AG04450 (cell line): ENCODE measurements at regions not wholly inside any gene's neighbourhood (a gene's known extent, or its start where the extent isn't known, plus 50 kb on each side); places are given as distances from the start of the nearest gene placed in this dataset.
"Not testable (repeated sequence)": the region's sequence is repeated elsewhere in the genome, so short reads cannot be mapped to it uniquely, and the experiment has no call there.

ENCODE experiments used
- CTCF ChIA-PET: fragments of 300-600, 350-600 bp; formaldehyde crosslinking; extraction: SDS; loops from one replicate; lab custom pipeline; 2022; ENCODE audit warnings: antibody characterized with exemption, inconsistent platforms; lab: Charles Lee
- POLR2A ChIA-PET: fragments of 350-600 bp; formaldehyde crosslinking; extraction: SDS; loops from one replicate; lab custom pipeline; 2021; ENCODE audit warnings: antibody characterized with exemption, inconsistent platforms; lab: Yijun Ruan, JAX
- DNase-seq: peaks from one replicate; pipeline ENCODE4 v3.0.0-alpha.2; 2011; ENCODE audit warnings: low read depth, low spot score
- H3K27ac ChIP-seq: one replicate; pipeline ENCODE4 v1.5.1; 2012; ENCODE audit warnings: low read depth, low read length, control low read depth
- H3K27me3 ChIP-seq: one replicate; pipeline ENCODE4 v1.6.0; 2012; ENCODE audit warnings: low read length; ENCODE audit not compliant: control insufficient read depth, insufficient read depth
- H3K4me3 ChIP-seq: 2 replicates; pipeline ENCODE4 v1.5.1; 2011; ENCODE audit warnings: mild to moderate bottlenecking, low read depth, low read length, control low read depth
- H3K9me3 ChIP-seq: 2 replicates; pipeline ENCODE4 v1.5.1; 2012; ENCODE audit warnings: low read length; ENCODE audit not compliant: control insufficient read depth, insufficient read depth
- TF ChIP-seq, protein P1 (sequence below): IDR thresholded peaks from 2 replicates; pipeline ENCODE4 v1.5.1; 2011; ENCODE audit warnings: low read depth, low read length, control low read depth, inconsistent platforms

DNA sequence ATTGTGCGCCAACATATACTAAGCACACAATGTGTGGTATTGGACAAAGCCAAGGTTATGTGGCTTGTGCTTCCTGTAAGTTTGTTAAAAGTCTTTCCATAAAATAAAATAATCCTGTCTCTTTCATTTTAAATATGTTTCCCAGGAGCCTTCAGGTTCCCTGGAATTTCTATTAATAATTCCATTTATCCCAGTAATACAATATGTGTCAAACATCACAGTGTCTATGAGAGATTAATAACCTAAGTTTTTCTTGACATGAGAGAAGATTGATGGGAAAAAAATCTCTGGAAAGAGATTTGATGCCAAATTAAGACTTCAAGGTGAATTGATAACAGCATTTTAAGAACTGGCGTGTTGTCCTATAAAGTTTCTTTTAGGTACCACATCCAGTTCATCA lies 507.0 kb downstream of the TTLL7 start:
- H3K9me3 ChIP-seq = no peaks in the 10 kb centered on the region
- ChIA-PET CTCF (no interaction called here), POLR2A (no interaction called here)
- DNase-seq = no peak
- no peaks in the 10 kb centered on the region for H3K27me3 ChIP-seq
- TF ChIP-seq, protein P1, sequence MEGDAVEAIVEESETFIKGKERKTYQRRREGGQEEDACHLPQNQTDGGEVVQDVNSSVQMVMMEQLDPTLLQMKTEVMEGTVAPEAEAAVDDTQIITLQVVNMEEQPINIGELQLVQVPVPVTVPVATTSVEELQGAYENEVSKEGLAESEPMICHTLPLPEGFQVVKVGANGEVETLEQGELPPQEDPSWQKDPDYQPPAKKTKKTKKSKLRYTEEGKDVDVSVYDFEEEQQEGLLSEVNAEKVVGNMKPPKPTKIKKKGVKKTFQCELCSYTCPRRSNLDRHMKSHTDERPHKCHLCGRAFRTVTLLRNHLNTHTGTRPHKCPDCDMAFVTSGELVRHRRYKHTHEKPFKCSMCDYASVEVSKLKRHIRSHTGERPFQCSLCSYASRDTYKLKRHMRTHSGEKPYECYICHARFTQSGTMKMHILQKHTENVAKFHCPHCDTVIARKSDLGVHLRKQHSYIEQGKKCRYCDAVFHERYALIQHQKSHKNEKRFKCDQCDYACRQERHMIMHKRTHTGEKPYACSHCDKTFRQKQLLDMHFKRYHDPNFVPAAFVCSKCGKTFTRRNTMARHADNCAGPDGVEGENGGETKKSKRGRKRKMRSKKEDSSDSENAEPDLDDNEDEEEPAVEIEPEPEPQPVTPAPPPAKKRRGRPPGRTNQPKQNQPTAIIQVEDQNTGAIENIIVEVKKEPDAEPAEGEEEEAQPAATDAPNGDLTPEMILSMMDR = no peak
- no peak overlapping the region for H3K27ac ChIP-seq
- H3K4me3 ChIP-seq = no peak overlapping the region

DNA sequence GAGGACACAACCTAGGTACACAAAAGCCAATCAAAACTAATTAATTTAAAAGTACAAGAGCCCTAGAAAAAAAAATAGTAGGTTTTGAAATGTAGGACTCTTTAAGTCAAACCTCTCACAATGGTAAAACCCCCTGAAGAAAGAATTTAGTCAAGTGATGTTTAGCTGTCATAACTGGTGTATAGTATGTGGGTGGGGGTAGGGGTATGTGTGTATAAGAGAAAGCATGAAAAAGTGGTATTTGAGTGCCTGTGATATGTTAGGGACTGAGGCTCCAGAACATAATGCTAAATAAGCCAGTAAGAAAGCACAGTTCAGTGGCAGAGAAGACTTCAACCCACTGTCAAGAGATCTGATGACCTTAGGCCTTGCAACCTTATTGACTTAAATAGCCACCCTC lies 507.9 kb downstream of the TTLL7 start:
- H3K4me3 ChIP-seq = no peak overlapping the region
- H3K27ac ChIP-seq = no peak overlapping the region
- no peak for DNase-seq
- H3K27me3 ChIP-seq = no peaks in the 10 kb centered on the region
- TF ChIP-seq, protein P1 = no peak
- CTCF ChIA-PET = no interaction called here
- no peaks in the 10 kb centered on the region for H3K9me3 ChIP-seq
- POLR2A ChIA-PET = no interaction called here

DNA sequence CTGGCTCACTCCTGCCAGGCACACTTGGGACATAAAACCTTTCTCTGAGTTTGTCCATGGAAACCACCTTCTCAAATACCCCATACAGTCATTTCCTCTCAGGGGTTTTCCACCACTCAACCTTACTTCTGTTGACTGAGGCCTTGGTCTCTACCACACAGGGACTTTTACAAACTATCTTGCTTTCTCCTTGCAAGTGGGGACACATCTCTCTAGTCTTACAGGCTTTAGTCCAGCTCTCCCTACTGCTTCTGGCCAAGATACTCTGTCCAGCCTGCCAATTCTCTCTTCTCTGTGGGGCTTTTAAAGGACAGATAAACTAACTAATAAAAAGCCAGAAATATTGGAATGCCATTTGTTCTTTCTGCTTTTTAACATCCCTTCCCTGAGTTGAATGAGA lies 510.8 kb downstream of the TTLL7 start:
- CTCF ChIA-PET, POLR2A ChIA-PET, DNase-seq: not testable (repeated sequence)

DNA sequence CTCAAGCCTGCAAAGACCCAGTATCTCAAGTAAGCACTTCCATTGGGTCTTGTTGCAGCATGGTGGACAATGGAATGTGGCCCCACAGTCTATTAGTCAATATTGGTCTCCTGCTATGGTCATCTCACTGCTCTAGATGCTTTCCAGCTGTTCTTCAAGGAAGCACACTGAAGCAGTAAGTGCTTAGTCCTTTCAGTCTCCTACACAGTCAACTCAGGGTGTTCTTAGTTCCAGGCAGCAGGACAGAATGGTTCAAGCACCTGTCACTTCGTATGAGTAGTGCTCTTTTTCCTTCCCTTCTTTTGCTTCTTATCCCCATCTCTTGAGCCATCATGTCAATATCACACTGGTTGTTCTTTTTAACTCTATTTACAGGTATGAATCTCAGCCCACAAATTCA lies 511.5 kb downstream of the TTLL7 start:
- POLR2A ChIA-PET, H3K4me3 ChIP-seq, DNase-seq, H3K9me3 ChIP-seq, H3K27ac ChIP-seq, H3K27me3 ChIP-seq, CTCF ChIA-PET: not testable (repeated sequence)

More for the DNA sequence above, 510.8 kb downstream of the TTLL7 start:
- H3K9me3 ChIP-seq, H3K27ac ChIP-seq, H3K4me3 ChIP-seq, H3K27me3 ChIP-seq: not testable (repeated sequence)

DNA sequence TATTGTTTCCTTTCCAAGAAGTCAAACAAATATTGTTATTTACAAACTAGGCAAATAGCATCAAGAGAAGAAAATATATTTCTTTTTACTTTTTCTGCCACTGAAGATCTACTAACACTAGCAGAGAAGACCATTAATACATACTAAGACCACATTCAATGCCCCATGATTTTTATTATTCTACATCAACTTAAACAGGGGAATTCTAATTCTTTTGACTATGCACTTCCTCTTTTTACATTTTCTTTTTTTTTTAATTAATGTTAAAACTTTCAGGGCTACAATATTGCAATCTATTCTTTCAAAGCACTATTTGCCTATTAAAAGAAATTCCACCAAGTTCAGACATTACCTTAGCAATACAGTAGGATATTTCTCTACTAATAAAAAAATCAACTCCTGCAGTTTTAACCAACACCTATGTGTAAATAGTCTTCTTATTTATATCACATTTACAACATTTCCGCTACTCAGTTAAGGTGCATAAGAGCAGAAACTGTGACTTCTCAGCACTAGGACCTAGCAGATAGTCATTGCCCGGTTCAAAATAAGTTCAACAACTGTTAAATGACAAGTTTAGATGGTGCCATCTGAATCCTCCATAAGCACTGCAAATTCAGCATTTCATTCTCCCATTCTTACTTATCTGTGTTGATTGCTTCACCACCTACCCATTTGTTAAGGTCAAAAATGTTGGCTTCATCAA lies 513.5 kb downstream of the TTLL7 start:
- H3K4me3 ChIP-seq, DNase-seq, CTCF ChIA-PET, H3K9me3 ChIP-seq, POLR2A ChIA-PET, H3K27me3 ChIP-seq, H3K27ac ChIP-seq: not testable (repeated sequence)

DNA sequence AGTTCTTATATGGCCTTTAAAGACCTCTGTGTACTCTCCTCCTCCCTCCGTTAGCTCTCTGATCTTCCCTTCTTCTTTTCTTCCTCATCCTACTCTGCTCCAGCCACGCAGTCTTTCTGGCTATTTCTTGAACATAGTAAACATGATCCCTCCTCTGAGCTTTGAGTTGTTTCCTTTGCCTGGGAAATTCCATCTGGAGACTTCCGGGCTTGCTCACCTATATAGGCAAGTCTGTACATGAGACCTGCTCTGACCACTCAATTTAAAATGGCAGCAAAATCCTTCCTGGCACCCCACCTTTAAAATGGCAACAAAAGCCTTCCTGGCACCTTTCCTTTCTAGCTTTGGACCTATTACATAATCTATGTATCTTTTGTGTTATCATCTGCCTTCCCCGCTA lies 517.6 kb downstream of the TTLL7 start:
- POLR2A ChIA-PET, H3K9me3 ChIP-seq, DNase-seq, H3K27ac ChIP-seq, CTCF ChIA-PET, H3K27me3 ChIP-seq, H3K4me3 ChIP-seq: not testable (repeated sequence)

DNA sequence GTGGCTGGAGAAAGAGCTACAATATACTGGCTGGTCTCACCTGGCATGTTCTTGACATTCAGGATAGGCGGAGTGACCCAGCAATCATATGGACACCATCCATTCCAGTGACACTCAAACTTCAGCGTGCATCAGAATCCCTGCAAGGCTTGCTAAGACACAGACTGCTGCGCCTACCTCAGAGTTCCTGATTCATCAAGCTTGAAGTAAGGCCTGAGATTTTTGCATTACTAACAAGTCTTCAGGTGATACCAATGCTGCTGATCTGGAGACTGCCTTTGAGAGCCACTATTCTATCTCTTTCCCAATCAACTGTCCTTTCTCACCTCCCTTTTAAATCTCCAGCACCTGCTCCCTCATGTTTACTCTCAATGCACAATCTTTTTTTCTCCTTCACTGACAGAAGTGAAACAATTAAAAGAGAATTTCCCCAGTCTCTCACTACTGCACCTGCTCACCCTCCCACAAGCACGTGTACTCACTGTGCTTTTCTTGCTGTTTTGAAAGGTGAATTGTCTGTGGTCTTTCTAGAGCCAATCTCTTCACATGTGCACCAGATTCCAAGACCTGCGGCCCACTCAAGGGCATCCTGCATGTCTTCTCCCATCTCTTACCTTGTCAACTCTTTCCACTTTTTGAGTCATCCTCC lies 519.2 kb downstream of the TTLL7 start:
- POLR2A ChIA-PET = not testable (repeated sequence)

DNA sequence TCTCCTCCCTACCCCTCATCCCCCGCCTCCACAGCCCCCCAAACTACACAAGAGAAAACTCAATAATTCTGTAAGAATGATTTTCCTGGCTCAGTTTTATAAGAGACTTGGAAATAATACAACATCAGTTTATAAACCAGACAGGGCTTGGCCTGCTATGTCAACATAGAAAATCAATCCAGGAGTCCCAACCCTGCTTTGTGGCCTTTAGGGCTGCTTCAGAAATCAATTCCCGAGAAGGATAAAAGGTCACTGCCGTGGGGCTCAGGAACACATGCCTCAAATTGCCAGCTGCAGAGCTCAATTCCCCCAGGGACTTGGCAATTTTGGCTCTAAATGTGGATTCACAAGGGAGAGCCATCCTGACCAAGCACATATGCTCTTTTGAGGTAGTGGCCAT lies 520.8 kb downstream of the TTLL7 start:
- H3K27me3 ChIP-seq, POLR2A ChIA-PET, H3K9me3 ChIP-seq, H3K27ac ChIP-seq, DNase-seq, H3K4me3 ChIP-seq, CTCF ChIA-PET: not testable (repeated sequence)

More for the DNA sequence above, 519.2 kb downstream of the TTLL7 start:
- DNase-seq, H3K9me3 ChIP-seq, H3K27ac ChIP-seq, CTCF ChIA-PET, H3K4me3 ChIP-seq, H3K27me3 ChIP-seq: not testable (repeated sequence)

DNA sequence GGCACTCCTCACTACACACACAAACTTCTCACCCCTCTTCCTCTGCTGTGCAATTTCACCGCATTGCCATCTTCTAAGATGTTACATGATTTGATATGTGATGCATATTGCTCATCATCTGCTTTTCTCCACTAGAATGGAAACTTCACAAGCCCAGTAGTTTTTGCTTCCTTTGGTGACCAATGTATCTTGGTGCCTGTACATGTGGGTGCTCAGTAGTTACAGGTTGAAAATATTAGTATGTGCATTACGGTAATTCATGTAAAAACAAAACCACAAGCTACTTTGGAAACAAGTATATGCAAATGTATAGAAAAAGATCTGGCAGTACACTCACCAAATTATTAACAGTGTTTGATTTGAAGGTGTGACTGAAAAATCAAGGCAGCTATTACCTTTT lies 522.4 kb downstream of the TTLL7 start:
- CTCF ChIA-PET, H3K4me3 ChIP-seq, H3K9me3 ChIP-seq, H3K27me3 ChIP-seq, H3K27ac ChIP-seq, POLR2A ChIA-PET, DNase-seq: not testable (repeated sequence)

DNA sequence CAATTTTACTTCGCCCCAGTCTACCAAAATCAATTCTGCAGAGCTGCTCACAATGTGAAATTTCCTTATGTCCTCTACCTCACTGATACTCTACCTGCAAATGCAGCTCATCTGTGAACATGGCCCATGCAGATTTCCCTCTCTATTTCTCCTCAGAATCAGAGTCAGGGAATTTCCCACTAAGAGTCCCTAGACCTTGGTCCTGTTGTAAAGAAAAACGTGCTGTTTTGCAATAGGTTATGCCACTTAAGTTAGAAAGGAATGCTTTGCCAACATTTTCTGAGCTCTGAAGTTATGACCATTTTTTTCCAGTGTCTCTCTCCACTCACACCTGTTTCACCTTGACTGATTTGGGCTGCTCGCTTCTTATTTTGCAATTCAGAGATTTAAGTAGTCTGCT lies 524.0 kb downstream of the TTLL7 start:
- DNase-seq, CTCF ChIA-PET, H3K27ac ChIP-seq, H3K27me3 ChIP-seq, H3K9me3 ChIP-seq, H3K4me3 ChIP-seq, POLR2A ChIA-PET: not testable (repeated sequence)
